ENCODE measurements at regions not wholly inside any gene's neighbourhood (a gene's known extent, or its start where the extent isn't known, plus 50 kb on each side); places are given as distances from the start of the nearest gene placed in this dataset.

- POLR2A ChIA-PET (ENCODE audit: unreplicated experiment), result no interaction called here
- Histone ChIP-seq H3K27me3 (ENCODE audit: control insufficient read depth, insufficient read depth, low read length) (no peaks in the 10 kb centered on the region), H3K9me1 (ENCODE audit: insufficient read depth, low read length) (0 out of 2 replicates have a peak, but pooled peaks cover 5% of the 10 kb centered on the region), H3K56ac (ENCODE audit: extremely low read depth, insufficient read depth, low read length) (peak overlapping the region; percentile 2; the same call in 1 of the 2 replicates), H2BK120ac (ENCODE audit: low read depth, low read length) (peak overlapping the region; percentile 72), H4K20me1 (ENCODE audit: insufficient read depth, low read length) (no peaks in the 10 kb centered on the region), H3K27ac (ENCODE audit: insufficient read depth, low read length) (peak overlapping the region; percentile 62), H3K9ac (ENCODE audit: low read depth, low read length) (no peak overlapping the region), H3K9me3 (ENCODE audit: control insufficient read depth, insufficient read depth, low read length) (no peaks in the 10 kb centered on the region), H3K14ac (replicated peaks; ENCODE audit: low read depth, low read length) (peak overlapping the region; percentile 76), H2BK20ac (ENCODE audit: low read depth, low read length) (peak overlapping the region; percentile 88), H3K4me1 (ENCODE audit: control insufficient read depth, insufficient read depth, low read length) (peaks cover 16% of the 10 kb centered on the region), H3K36me3 (ENCODE audit: control insufficient read depth, insufficient read depth, low read length) (no peaks in the 10 kb centered on the region), H2BK15ac (ENCODE audit: low read depth, low read length) (peak overlapping the region; percentile 86; the same call in 1 of the 3 replicates), H3K23ac (ENCODE audit: low read depth, low read length) (peak overlapping the region; percentile 41; the same call in 1 of the 2 replicates), H4K8ac (ENCODE audit: low read depth in 2 of 2, low read length in 2 of 2) (peak overlapping the region; percentile 43 to 83; a peak in 3 of 4 replicates), H2AK9ac (replicated peaks; ENCODE audit: low read depth, low read length, poor library complexity) (no peak overlapping the region), H4K5ac (ENCODE audit: low read depth, low read length) (peak overlapping the region; percentile 72; the same call in 1 of the 2 replicates), H2AFZ (replicated peaks; ENCODE audit: low read length, poor library complexity) (no peak overlapping the region), H3K4me2 (ENCODE audit: low read depth, low read length) (no peak overlapping the region), H2AK5ac (ENCODE audit: low read depth, low read length) (peak overlapping the region; percentile 94; the same call in 1 of the 2 replicates), H4K91ac (ENCODE audit: insufficient read depth, low read depth, low read length) (peak overlapping the region; percentile 85), H2BK5ac (ENCODE audit: low read depth, low read length, poor library complexity, severe bottlenecking) (peak overlapping the region; percentile 76), H3K18ac (ENCODE audit: low read depth, low read length) (peak overlapping the region; percentile 90; the same call in 1 of the 2 replicates), H3K79me1 (ENCODE audit: low read depth in 1 of 2, low read length in 2 of 2) (no peaks in the 10 kb centered on the region), H3K4ac (ENCODE audit: low read depth, low read length) (peak overlapping the region; percentile 77), H3K4me3 (ENCODE audit: insufficient read depth, low read depth, low read length) (no peak overlapping the region)
- TF ChIP-seq CHD1 (IDR thresholded peaks at IDR 0.05; ENCODE audit: low read depth, low read length) (no peak), NFE2L2 (IDR thresholded peaks at IDR 0.05; ENCODE audit: low read depth, low read length) (no peak), USF2 (IDR thresholded peaks at IDR 0.05; ENCODE audit: low read depth, low read length) (no peak), MAFK (IDR thresholded peaks at IDR 0.05; ENCODE audit: low read depth, low read length) (no peak), CEBPB (IDR thresholded peaks at IDR 0.05; ENCODE audit: low read depth, low read length) (no peak), RFX5 (IDR thresholded peaks at IDR 0.05; ENCODE audit: low read depth, low read length) (no peak), RAD21 (IDR thresholded peaks at IDR 0.05; ENCODE audit: low read length) (no peak), ELK1 (IDR thresholded peaks at IDR 0.05; ENCODE audit: borderline replicate concordance, low read depth, low read length) (no peak), MAZ (IDR thresholded peaks at IDR 0.05; ENCODE audit: borderline replicate concordance, low read depth, low read length) (no peak), SMC3 (IDR thresholded peaks at IDR 0.05; ENCODE audit: low read depth, low read length) (no peak), FOS (IDR thresholded peaks at IDR 0.05; ENCODE audit: low read depth, low read length) (no peak), RCOR1 (IDR thresholded peaks at IDR 0.05; ENCODE audit: insufficient replicate concordance, low read length) (no peak)
- ATAC-seq (ENCODE audit: low read depth), result no peak
- no CpG with 5 or more reads among the region's 1 CpG for WGBS, 2 experiments (ENCODE audit: extremely low coverage in 2 of 2, insufficient read length in 1 of 2)
- no TSS peak for BruUV-seq (replicated peaks)
- dilution Hi-C loops (cut with HindIII; ENCODE audit: low sequenced_read_pairs, unreplicated experiment), result no loop called here
- intact Hi-C loops (cut with micrococcal nuclease), result no loop called here
- in situ Hi-C loops (cut with MboI; ENCODE audit: low sequenced_read_pairs), result no loop called here
- CTCF ChIA-PET, result no interaction called here
- no peak for DNase-seq
Observed at GRCh38 chr7:110593355-110593754, 497.6 kb upstream of the LRRN3 start.
